ENCODE measurements at regions not wholly inside any gene's neighbourhood (a gene's known extent, or its start where the extent isn't known, plus 50 kb on each side); places are given as distances from the start of the nearest gene placed in this dataset.

DNA sequence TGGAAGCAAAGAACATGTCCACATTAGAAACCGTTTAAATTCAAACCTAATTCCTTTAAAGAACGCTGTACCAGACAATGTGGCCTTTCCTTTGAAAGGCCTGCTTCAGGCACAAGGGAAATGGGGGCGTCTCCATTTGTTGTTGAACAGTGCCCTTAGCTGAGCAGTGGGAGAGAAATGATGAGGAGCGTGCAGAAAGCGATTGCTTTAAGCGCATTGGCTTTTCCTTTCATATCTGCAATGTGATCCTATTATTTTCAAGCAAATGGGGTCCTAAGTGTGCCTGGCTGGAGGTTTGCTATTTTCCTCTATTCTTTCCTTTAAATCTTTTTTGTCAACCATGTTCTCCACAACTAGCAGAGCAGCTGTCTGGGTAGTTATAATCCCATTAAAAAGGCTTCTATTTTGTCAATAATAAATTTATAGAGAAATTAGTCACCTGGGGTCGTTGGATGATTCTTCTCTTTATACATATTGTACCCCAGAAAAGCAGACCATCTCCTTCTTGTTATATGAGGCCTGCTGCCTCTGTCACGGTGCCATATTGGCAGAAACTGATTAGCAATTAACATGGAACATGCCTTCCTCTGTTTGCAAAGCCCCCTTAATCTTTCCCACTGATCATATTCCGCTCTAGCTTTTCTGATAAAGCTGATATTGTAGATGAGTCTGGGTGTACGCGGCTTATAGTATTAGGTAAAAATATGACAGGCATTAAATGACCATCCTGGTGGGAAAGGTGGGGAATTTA, 151.1 kb upstream of the JAG1 start:
- CTCF ChIA-PET, result no interaction called here
- Mint-ChIP-seq H3K27me3 (ENCODE audit: low read depth) (no peaks in the 10 kb centered on the region), H3K9me3 (peaks cover 10% of the 10 kb centered on the region), H3K4me3 (no peak overlapping the region), H3K27ac (no peak overlapping the region), H3K36me3 (no peaks in the 10 kb centered on the region), H3K4me1 (no peaks in the 10 kb centered on the region)
- no peak for ATAC-seq
- POLR2A ChIA-PET, result no interaction called here
- TF ChIP-seq FOXJ3 (CRISPR knock-in tag; IDR thresholded peaks at IDR 0.05; ENCODE audit: borderline replicate concordance) (no peak), ATF3 (CRISPR knock-in tag; conservative IDR thresholded peaks at IDR 0.05) (no peak), JUN (CRISPR knock-in tag; IDR thresholded peaks at IDR 0.05) (no peak)
- TF ChIP-seq, protein P1, sequence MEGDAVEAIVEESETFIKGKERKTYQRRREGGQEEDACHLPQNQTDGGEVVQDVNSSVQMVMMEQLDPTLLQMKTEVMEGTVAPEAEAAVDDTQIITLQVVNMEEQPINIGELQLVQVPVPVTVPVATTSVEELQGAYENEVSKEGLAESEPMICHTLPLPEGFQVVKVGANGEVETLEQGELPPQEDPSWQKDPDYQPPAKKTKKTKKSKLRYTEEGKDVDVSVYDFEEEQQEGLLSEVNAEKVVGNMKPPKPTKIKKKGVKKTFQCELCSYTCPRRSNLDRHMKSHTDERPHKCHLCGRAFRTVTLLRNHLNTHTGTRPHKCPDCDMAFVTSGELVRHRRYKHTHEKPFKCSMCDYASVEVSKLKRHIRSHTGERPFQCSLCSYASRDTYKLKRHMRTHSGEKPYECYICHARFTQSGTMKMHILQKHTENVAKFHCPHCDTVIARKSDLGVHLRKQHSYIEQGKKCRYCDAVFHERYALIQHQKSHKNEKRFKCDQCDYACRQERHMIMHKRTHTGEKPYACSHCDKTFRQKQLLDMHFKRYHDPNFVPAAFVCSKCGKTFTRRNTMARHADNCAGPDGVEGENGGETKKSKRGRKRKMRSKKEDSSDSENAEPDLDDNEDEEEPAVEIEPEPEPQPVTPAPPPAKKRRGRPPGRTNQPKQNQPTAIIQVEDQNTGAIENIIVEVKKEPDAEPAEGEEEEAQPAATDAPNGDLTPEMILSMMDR (IDR thresholded peaks at IDR 0.05), result no peak
- DNase-seq (ENCODE audit: low spot score), result no peak

DNA sequence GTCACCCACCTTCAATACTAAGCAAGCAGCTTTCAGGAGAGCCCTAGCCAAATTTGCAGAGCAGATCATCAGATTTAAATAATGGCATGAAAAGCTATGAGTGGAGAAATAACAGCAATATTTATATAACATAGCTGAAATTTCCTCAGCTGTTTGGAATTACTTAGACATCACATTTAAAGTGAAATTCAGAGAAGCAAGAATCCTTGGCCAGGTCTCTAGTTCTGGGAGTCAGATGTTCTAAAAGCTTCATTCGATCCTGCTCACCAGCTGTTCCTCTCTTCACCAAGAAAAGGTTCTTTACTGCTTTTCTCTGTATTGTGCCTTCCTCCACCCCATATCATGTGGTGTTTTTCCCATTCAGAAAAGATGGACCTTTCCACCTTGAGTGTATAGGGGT, 152.3 kb upstream of the JAG1 start:
- Mint-ChIP-seq H3K4me1 (no peaks in the 10 kb centered on the region), H3K4me3 (no peak overlapping the region), H3K36me3 (no peaks in the 10 kb centered on the region), H3K9me3 (peaks cover 10% of the 10 kb centered on the region), H3K27ac (no peak overlapping the region), H3K27me3 (ENCODE audit: low read depth) (no peaks in the 10 kb centered on the region)
- no peak for DNase-seq (ENCODE audit: low spot score)
- POLR2A ChIA-PET, result no interaction called here
- CTCF ChIA-PET, result no interaction called here
- no peak for ATAC-seq
- TF ChIP-seq FOXP4 (CRISPR knock-in tag; IDR thresholded peaks at IDR 0.05), result no peak
- no peak for TF ChIP-seq ZNF317 (CRISPR knock-in tag; IDR thresholded peaks at IDR 0.05; ENCODE audit: borderline replicate concordance, low read depth)
- no peak for TF ChIP-seq ZNF671 (CRISPR knock-in tag; IDR thresholded peaks at IDR 0.05)
- no peak for TF ChIP-seq ZBTB21 (CRISPR knock-in tag; IDR thresholded peaks at IDR 0.05; ENCODE audit: borderline replicate concordance)
- TF ChIP-seq, protein P2, sequence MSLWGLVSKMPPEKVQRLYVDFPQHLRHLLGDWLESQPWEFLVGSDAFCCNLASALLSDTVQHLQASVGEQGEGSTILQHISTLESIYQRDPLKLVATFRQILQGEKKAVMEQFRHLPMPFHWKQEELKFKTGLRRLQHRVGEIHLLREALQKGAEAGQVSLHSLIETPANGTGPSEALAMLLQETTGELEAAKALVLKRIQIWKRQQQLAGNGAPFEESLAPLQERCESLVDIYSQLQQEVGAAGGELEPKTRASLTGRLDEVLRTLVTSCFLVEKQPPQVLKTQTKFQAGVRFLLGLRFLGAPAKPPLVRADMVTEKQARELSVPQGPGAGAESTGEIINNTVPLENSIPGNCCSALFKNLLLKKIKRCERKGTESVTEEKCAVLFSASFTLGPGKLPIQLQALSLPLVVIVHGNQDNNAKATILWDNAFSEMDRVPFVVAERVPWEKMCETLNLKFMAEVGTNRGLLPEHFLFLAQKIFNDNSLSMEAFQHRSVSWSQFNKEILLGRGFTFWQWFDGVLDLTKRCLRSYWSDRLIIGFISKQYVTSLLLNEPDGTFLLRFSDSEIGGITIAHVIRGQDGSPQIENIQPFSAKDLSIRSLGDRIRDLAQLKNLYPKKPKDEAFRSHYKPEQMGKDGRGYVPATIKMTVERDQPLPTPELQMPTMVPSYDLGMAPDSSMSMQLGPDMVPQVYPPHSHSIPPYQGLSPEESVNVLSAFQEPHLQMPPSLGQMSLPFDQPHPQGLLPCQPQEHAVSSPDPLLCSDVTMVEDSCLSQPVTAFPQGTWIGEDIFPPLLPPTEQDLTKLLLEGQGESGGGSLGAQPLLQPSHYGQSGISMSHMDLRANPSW (CRISPR knock-in tag; conservative IDR thresholded peaks at IDR 0.05; ENCODE audit: low read depth), result no peak
- TF ChIP-seq, protein P3, sequence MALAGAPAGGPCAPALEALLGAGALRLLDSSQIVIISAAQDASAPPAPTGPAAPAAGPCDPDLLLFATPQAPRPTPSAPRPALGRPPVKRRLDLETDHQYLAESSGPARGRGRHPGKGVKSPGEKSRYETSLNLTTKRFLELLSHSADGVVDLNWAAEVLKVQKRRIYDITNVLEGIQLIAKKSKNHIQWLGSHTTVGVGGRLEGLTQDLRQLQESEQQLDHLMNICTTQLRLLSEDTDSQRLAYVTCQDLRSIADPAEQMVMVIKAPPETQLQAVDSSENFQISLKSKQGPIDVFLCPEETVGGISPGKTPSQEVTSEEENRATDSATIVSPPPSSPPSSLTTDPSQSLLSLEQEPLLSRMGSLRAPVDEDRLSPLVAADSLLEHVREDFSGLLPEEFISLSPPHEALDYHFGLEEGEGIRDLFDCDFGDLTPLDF (CRISPR knock-in tag; IDR thresholded peaks at IDR 0.05), result no peak
- TF ChIP-seq, protein P4, sequence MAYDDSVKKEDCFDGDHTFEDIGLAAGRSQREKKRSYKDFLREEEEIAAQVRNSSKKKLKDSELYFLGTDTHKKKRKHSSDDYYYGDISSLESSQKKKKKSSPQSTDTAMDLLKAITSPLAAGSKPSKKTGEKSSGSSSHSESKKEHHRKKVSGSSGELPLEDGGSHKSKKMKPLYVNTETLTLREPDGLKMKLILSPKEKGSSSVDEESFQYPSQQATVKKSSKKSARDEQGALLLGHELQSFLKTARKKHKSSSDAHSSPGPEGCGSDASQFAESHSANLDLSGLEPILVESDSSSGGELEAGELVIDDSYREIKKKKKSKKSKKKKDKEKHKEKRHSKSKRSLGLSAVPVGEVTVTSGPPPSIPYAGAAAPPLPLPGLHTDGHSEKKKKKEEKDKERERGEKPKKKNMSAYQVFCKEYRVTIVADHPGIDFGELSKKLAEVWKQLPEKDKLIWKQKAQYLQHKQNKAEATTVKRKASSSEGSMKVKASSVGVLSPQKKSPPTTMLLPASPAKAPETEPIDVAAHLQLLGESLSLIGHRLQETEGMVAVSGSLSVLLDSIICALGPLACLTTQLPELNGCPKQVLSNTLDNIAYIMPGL (CRISPR knock-in tag; IDR thresholded peaks at IDR 0.05), result no peak
- TF ChIP-seq, protein P5, sequence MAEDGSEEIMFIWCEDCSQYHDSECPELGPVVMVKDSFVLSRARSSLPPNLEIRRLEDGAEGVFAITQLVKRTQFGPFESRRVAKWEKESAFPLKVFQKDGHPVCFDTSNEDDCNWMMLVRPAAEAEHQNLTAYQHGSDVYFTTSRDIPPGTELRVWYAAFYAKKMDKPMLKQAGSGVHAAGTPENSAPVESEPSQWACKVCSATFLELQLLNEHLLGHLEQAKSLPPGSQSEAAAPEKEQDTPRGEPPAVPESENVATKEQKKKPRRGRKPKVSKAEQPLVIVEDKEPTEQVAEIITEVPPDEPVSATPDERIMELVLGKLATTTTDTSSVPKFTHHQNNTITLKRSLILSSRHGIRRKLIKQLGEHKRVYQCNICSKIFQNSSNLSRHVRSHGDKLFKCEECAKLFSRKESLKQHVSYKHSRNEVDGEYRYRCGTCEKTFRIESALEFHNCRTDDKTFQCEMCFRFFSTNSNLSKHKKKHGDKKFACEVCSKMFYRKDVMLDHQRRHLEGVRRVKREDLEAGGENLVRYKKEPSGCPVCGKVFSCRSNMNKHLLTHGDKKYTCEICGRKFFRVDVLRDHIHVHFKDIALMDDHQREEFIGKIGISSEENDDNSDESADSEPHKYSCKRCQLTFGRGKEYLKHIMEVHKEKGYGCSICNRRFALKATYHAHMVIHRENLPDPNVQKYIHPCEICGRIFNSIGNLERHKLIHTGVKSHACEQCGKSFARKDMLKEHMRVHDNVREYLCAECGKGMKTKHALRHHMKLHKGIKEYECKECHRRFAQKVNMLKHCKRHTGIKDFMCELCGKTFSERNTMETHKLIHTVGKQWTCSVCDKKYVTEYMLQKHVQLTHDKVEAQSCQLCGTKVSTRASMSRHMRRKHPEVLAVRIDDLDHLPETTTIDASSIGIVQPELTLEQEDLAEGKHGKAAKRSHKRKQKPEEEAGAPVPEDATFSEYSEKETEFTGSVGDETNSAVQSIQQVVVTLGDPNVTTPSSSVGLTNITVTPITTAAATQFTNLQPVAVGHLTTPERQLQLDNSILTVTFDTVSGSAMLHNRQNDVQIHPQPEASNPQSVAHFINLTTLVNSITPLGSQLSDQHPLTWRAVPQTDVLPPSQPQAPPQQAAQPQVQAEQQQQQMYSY (CRISPR knock-in tag; IDR thresholded peaks at IDR 0.05), result no peak
- no peak for TF ChIP-seq SMAD4 (CRISPR knock-in tag; IDR thresholded peaks at IDR 0.05)
- no peak for TF ChIP-seq EMX1 (CRISPR knock-in tag; IDR thresholded peaks at IDR 0.05)
- TF ChIP-seq OVOL2 (CRISPR knock-in tag; IDR thresholded peaks at IDR 0.05; ENCODE audit: borderline replicate concordance), result no peak
- TF ChIP-seq, protein P6, sequence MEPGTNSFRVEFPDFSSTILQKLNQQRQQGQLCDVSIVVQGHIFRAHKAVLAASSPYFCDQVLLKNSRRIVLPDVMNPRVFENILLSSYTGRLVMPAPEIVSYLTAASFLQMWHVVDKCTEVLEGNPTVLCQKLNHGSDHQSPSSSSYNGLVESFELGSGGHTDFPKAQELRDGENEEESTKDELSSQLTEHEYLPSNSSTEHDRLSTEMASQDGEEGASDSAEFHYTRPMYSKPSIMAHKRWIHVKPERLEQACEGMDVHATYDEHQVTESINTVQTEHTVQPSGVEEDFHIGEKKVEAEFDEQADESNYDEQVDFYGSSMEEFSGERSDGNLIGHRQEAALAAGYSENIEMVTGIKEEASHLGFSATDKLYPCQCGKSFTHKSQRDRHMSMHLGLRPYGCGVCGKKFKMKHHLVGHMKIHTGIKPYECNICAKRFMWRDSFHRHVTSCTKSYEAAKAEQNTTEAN (CRISPR knock-in tag; IDR thresholded peaks at IDR 0.05), result no peak
- TF ChIP-seq SOX15 (CRISPR knock-in tag; IDR thresholded peaks at IDR 0.05), result no peak
- no peak for TF ChIP-seq ZNF423 (CRISPR knock-in tag; IDR thresholded peaks at IDR 0.05)
